ENCODE measurements at regions not wholly inside any gene's neighbourhood (a gene's known extent, or its start where the extent isn't known, plus 50 kb on each side); places are given as distances from the start of the nearest gene placed in this dataset.
"Not testable (repeated sequence)": the region's sequence is repeated elsewhere in the genome, so short reads cannot be mapped to it uniquely, and the experiment has no call there.

DNA sequence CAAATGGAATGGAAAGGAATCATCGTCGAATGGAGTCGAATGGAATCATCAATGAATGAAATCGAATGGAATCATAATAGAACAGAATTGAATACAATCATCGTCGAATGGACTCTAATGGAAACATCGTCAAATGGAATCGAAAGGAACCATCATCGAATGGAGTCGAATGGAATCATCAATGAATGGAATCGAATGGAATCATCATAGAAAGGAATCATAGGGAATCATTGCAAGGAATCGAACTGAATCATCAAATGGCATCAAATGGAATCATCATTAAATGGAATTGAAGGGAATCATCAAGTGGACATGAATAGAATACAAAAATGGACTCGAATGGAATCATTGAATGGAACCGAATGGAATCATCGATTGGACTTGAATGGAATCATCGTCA lies 237.6 kb downstream of the SHCBP1 start:
- TF ChIP-seq YY1 (IDR thresholded peaks at IDR 0.05; ENCODE audit: insufficient read depth, insufficient read length); ZNF274 (IDR thresholded peaks at IDR 0.05; ENCODE audit: low read depth, low read length); SUZ12 (IDR thresholded peaks at IDR 0.05; ENCODE audit: extremely low read depth, insufficient read depth, insufficient read length): not testable (repeated sequence)

Data from NT2/D1 (cell line).